Progenitor cell of endocrine pancreas (in vitro differentiated cells): ENCODE measurements at regions not wholly inside any gene's neighbourhood (a gene's known extent, or its start where the extent isn't known, plus 50 kb on each side); places are given as distances from the start of the nearest gene placed in this dataset.

ENCODE experiments used
- DNase-seq: peaks from one replicate; pipeline ENCODE4 v3.0.0; 2021; ENCODE audit warnings: low spot score; ENCODE audit not compliant: unreplicated experiment
- H3K27ac Mint-ChIP-seq: 2 replicates; pipeline ENCODE4 v1.8.0; 2021; ENCODE audit warnings: mild to moderate bottlenecking, moderate library complexity, mixed read lengths
- H3K27me3 Mint-ChIP-seq: 2 replicates; pipeline ENCODE4 v1.8.0; 2021; ENCODE audit warnings: mixed read lengths
- H3K36me3 Mint-ChIP-seq: 2 replicates; pipeline ENCODE4 v1.8.0; 2022; ENCODE audit warnings: mixed read lengths; ENCODE audit not compliant: insufficient read depth
- H3K4me1 Mint-ChIP-seq: 2 replicates; pipeline ENCODE4 v1.8.0; 2021; ENCODE audit warnings: low read depth, mixed read lengths
- H3K4me3 Mint-ChIP-seq: 2 replicates; pipeline ENCODE4 v1.8.0; 2021; ENCODE audit warnings: low read depth, mild to moderate bottlenecking, moderate library complexity, mixed read lengths
- H3K9me3 Mint-ChIP-seq: 2 replicates; pipeline ENCODE4 v1.8.0; 2021; ENCODE audit warnings: low read depth, mixed read lengths
- TF ChIP-seq, protein P1 (sequence below): fragments of 200-600 bp; sonication (generic); IDR thresholded peaks from one replicate; pipeline ENCODE4 v1.5.0; 2021; ENCODE audit warnings: antibody characterized with exemption, mild to moderate bottlenecking; ENCODE audit not compliant: unreplicated experiment

DNA sequence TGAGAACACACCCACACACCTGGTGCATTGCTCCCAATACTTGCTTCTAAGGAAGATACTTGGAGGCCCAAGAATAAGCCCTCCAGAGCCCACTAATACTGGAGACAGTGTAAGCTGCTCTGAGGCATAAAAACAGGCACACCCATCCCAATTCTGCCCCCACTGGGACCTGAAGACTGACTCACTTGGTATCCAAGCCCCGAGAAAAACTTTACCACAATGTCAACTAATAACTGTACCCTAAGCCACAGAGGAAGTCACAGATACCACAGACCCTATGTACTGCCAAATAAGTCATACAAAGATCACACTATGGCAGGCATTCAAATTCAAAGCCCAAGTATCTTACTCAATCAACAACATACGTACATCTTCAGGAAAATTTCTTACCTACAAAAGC lies 398.2 kb upstream of the SPANXN1 start:
- Mint-ChIP-seq H3K27me3 (no peaks in the 10 kb centered on the region), H3K4me1 (no peaks in the 10 kb centered on the region), H3K27ac (no peak overlapping the region), H3K4me3 (no peak overlapping the region), H3K36me3 (no peaks in the 10 kb centered on the region), H3K9me3 (peaks cover 34% of the 10 kb centered on the region)
- TF ChIP-seq, protein P1, sequence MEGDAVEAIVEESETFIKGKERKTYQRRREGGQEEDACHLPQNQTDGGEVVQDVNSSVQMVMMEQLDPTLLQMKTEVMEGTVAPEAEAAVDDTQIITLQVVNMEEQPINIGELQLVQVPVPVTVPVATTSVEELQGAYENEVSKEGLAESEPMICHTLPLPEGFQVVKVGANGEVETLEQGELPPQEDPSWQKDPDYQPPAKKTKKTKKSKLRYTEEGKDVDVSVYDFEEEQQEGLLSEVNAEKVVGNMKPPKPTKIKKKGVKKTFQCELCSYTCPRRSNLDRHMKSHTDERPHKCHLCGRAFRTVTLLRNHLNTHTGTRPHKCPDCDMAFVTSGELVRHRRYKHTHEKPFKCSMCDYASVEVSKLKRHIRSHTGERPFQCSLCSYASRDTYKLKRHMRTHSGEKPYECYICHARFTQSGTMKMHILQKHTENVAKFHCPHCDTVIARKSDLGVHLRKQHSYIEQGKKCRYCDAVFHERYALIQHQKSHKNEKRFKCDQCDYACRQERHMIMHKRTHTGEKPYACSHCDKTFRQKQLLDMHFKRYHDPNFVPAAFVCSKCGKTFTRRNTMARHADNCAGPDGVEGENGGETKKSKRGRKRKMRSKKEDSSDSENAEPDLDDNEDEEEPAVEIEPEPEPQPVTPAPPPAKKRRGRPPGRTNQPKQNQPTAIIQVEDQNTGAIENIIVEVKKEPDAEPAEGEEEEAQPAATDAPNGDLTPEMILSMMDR = no peak
- no peak for DNase-seq

DNA sequence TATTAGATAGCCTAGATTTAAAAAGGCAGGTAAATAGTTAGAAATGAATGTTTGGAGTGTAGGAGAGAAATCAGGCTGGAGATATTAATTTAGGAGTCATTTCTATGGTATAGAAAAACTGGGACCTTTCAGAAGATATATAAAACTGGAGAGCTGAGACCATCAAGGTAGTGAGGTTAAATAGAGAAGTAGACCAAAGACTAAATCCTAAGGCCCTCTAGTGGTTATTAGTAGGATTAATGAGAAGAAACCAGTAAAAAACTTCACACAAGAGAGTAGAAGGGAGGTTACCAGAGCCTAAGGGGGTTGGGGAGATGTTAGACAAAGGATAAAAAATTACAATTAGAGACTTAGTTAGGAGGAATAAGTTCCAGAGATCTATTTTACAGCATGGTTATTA lies 351.0 kb upstream of the SPANXN1 start:
- Mint-ChIP-seq H3K27ac (no peak overlapping the region), H3K27me3 (no peaks in the 10 kb centered on the region), H3K4me1 (no peaks in the 10 kb centered on the region), H3K36me3 (no peaks in the 10 kb centered on the region), H3K4me3 (no peak overlapping the region), H3K9me3 (peaks cover 23% of the 10 kb centered on the region)
- no peak for DNase-seq
- TF ChIP-seq, protein P1 = peak; percentile 54

DNA sequence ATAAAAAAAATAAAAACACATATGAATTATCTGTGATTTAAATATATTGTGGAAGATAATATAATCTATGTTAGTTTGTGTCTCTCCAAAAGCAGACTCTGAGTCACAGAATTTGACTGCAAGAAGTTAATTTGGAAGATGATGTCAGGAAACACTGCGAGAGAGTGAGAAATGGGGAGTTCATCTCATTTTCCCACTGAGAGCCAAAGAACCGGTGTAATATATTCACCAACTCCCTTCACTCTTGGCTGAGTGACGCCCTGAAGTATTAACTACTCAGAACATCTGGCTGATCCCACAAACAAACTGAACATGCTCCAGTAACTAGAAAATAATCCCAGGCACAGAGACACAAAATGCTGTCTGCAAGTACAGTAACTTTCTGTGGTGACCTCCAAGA lies 345.8 kb upstream of the SPANXN1 start:
- H3K4me3 Mint-ChIP-seq = no peak overlapping the region
- H3K9me3 Mint-ChIP-seq = peaks cover 20% of the 10 kb centered on the region
- H3K27me3 Mint-ChIP-seq = no peaks in the 10 kb centered on the region
- peaks cover 3% of the 10 kb centered on the region for H3K4me1 Mint-ChIP-seq
- TF ChIP-seq, protein P1 = no peak
- no peak overlapping the region for H3K27ac Mint-ChIP-seq
- no peak for DNase-seq
- no peaks in the 10 kb centered on the region for H3K36me3 Mint-ChIP-seq

DNA sequence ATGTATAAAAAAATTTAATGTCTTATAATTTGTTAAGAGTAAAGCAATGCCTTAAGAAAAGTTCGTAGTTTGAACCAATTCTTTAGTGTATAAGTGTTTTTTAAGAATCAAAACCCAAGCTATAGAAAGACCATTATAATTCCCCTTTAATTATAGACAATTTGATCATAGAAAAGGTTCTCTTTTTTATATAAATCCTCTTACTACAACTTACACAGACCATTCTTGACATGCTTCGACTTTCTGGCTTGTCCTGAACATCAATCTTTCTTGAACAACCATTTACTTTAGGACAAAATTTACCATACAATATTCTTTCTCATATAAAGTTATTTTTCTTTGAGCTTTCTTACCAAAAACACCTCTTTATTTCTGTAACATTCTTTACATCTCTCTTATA lies 330.5 kb upstream of the SPANXN1 start:
- no peak for DNase-seq
- Mint-ChIP-seq H3K4me1 (no peaks in the 10 kb centered on the region), H3K27ac (no peak overlapping the region), H3K27me3 (no peaks in the 10 kb centered on the region), H3K9me3 (peaks cover 41% of the 10 kb centered on the region), H3K4me3 (no peak overlapping the region), H3K36me3 (peaks cover 2% of the 10 kb centered on the region)
- TF ChIP-seq, protein P1 = no peak

DNA sequence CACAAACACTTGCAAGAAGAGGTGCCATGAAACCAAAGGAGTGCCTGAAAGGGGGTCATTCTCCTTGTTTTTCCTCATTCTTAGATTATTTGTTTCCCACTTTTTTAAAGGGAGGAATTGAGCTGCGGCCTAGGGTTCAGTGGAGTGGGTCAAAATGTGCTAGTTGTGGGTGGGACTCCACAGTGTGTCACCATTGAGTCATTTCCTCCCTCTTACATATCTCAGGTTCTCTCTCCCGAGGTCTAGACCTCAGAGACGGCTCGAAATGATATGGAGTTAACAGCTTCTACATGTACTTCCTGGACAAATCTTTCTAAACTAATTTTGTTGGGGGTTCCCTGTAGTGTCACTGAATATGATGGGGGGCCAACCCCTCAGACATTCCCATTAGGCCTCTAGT lies 328.4 kb upstream of the SPANXN1 start:
- H3K4me1 Mint-ChIP-seq = no peaks in the 10 kb centered on the region
- no peaks in the 10 kb centered on the region for H3K27me3 Mint-ChIP-seq
- H3K9me3 Mint-ChIP-seq = peaks cover 39% of the 10 kb centered on the region
- no peak overlapping the region for H3K27ac Mint-ChIP-seq
- peaks cover 1% of the 10 kb centered on the region for H3K36me3 Mint-ChIP-seq
- no peak for DNase-seq
- TF ChIP-seq, protein P1 = no peak
- no peak overlapping the region for H3K4me3 Mint-ChIP-seq
